ENCODE measurements at regions not wholly inside any gene's neighbourhood (a gene's known extent, or its start where the extent isn't known, plus 50 kb on each side); places are given as distances from the start of the nearest gene placed in this dataset.

DNA sequence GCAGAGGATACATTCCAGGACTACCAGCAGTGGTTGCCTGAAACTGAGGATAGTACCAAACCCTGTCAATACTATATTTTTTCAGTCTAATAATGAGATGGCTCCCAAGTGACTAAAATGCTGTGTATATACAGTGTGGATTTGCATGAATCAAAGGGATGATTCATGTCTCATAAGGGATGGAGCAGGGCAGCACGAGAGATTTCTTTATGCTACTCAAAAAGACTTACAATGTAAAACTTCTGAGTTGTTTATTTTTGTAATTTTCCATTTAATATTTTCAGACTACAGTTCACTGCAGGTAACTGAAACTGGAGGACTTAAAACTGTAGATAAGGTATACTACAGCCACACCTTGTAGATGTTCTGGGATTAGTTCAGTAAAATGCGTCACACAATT lies 674.7 kb upstream of the SALL1 start:
- no peak for ATAC-seq (ENCODE audit: insufficient read depth, low FRiP score)
- no peak for DNase-seq
- H3K36me3 ChIP-seq (ENCODE audit: control insufficient read depth in 4 of 4, insufficient read depth in 4 of 4, low read length in 4 of 4): no peaks in the 10 kb centered on the region
- no peaks in the 10 kb centered on the region for H3K9me3 ChIP-seq (ENCODE audit: control insufficient read depth in 4 of 4, insufficient read depth in 3 of 4, low read length in 3 of 4)
- TF ChIP-seq, protein P1, sequence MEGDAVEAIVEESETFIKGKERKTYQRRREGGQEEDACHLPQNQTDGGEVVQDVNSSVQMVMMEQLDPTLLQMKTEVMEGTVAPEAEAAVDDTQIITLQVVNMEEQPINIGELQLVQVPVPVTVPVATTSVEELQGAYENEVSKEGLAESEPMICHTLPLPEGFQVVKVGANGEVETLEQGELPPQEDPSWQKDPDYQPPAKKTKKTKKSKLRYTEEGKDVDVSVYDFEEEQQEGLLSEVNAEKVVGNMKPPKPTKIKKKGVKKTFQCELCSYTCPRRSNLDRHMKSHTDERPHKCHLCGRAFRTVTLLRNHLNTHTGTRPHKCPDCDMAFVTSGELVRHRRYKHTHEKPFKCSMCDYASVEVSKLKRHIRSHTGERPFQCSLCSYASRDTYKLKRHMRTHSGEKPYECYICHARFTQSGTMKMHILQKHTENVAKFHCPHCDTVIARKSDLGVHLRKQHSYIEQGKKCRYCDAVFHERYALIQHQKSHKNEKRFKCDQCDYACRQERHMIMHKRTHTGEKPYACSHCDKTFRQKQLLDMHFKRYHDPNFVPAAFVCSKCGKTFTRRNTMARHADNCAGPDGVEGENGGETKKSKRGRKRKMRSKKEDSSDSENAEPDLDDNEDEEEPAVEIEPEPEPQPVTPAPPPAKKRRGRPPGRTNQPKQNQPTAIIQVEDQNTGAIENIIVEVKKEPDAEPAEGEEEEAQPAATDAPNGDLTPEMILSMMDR (IDR thresholded peaks at IDR 0.05; ENCODE audit: control extremely low read depth, extremely low read depth): no peak
- 86 to 87% methylated on average over 2 of the region's 2 CpGs for WGBS, 2 donors
- H3K9ac ChIP-seq (ENCODE audit: insufficient read depth in 1 of 2, low read length in 2 of 2): no peak overlapping the region
- H3K4me3 ChIP-seq: no peak overlapping the region
- no peaks in the 10 kb centered on the region for H3K4me1 ChIP-seq (ENCODE audit: control insufficient read depth in 5 of 5, insufficient read depth in 5 of 5, low read length in 5 of 5)
- H3K27ac ChIP-seq (ENCODE audit: low read depth in 1 of 2, low read length in 1 of 2): no peak overlapping the region
- H3K27me3 ChIP-seq (ENCODE audit: control insufficient read depth in 3 of 3, insufficient read depth in 3 of 3, low read length in 2 of 3): no peaks in the 10 kb centered on the region

DNA sequence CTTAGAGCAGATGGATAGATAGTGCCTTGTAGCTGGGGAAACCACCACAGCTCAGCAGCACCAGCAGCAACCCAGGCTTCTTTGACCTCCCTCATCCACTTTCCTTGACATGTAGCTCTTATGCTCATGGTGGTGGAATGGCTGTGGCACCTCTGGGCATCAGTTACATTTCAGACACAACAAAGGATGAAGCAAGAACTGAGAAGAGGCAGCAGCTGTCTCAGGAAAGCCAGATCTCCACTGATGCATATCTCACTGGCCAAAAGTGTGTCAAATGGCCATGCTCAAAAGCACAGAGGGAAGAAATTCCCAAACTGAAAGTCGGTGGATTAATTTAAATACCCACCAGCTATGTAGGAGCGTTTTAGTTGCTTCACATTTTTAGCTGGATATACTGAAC lies 671.4 kb upstream of the SALL1 start:
- DNase-seq (no peak), ATAC-seq (ENCODE audit: insufficient read depth, low FRiP score) (no peak)
- no peak overlapping the region for H3K27ac ChIP-seq (ENCODE audit: low read depth in 1 of 2, low read length in 1 of 2)
- H3K9ac ChIP-seq (ENCODE audit: insufficient read depth in 1 of 2, low read length in 2 of 2): no peak overlapping the region
- TF ChIP-seq, protein P1 (IDR thresholded peaks at IDR 0.05; ENCODE audit: control extremely low read depth, extremely low read depth): no peak
- no peaks in the 10 kb centered on the region for H3K9me3 ChIP-seq (ENCODE audit: control insufficient read depth in 4 of 4, insufficient read depth in 3 of 4, low read length in 3 of 4)
- no peaks in the 10 kb centered on the region for H3K4me1 ChIP-seq (ENCODE audit: control insufficient read depth in 5 of 5, insufficient read depth in 5 of 5, low read length in 5 of 5)
- 74 to 78% methylated on average over 2 of the region's 2 CpGs for WGBS, 2 donors
- H3K36me3 ChIP-seq (ENCODE audit: control insufficient read depth in 4 of 4, insufficient read depth in 4 of 4, low read length in 4 of 4): no peaks in the 10 kb centered on the region
- no peaks in the 10 kb centered on the region for H3K27me3 ChIP-seq (ENCODE audit: control insufficient read depth in 3 of 3, insufficient read depth in 3 of 3, low read length in 2 of 3)
- no peak overlapping the region for H3K4me3 ChIP-seq

DNA sequence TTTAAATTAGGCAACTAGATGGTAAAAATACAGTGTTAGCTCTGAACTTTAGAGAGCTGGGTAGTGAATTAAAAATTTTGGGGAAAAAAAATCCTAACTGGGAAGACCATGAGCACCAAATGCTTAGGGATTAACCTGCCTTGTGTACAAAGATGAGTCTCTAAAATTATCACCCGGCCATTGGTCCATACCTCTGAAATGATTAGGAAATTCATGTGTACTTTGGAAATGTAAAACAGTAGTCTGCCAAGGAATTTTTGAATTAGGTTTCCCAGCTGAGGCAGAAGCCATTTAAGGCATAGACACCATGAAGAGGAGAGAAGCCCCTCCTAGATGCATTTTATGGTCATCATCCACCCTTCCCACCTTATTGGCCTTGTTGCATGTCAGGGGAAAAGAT lies 670.5 kb upstream of the SALL1 start:
- DNase-seq (no peak), ATAC-seq (ENCODE audit: insufficient read depth, low FRiP score) (no peak)
- TF ChIP-seq, protein P1 (IDR thresholded peaks at IDR 0.05; ENCODE audit: control extremely low read depth, extremely low read depth): no peak
- WGBS, 2 donors: 93 to 94% methylated on average over 1 of the region's 1 CpG
- H3K36me3 ChIP-seq (ENCODE audit: control insufficient read depth in 4 of 4, insufficient read depth in 4 of 4, low read length in 4 of 4): no peaks in the 10 kb centered on the region
- H3K4me1 ChIP-seq (ENCODE audit: control insufficient read depth in 5 of 5, insufficient read depth in 5 of 5, low read length in 5 of 5): no peaks in the 10 kb centered on the region
- no peak overlapping the region for H3K27ac ChIP-seq (ENCODE audit: low read depth in 1 of 2, low read length in 1 of 2)
- H3K9me3 ChIP-seq (ENCODE audit: control insufficient read depth in 4 of 4, insufficient read depth in 3 of 4, low read length in 3 of 4): no peaks in the 10 kb centered on the region
- H3K9ac ChIP-seq (ENCODE audit: insufficient read depth in 1 of 2, low read length in 2 of 2): no peak overlapping the region
- no peak overlapping the region for H3K4me3 ChIP-seq
- H3K27me3 ChIP-seq (ENCODE audit: control insufficient read depth in 3 of 3, insufficient read depth in 3 of 3, low read length in 2 of 3): no peaks in the 10 kb centered on the region

DNA sequence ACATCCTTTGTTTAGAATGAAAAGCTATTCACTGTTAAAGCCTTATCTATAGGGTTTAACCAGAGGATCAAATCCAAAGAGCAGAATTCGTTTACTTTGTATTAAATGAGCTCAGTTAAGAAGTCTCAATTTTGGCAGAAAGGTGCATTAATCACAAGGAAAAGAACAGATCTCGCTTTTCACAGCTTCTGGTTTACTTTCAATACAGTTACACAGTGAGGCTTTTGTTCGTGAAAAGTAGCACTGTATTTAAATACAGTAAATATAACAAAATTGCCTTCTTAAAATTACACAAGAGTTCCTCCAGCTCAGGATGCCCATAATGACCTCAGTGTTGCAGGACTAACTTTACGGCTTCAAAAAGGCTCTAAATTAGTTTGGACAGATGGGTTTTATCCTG lies 669.1 kb upstream of the SALL1 start:
- Histone ChIP-seq H3K27me3 (ENCODE audit: control insufficient read depth in 3 of 3, insufficient read depth in 3 of 3, low read length in 2 of 3) (no peaks in the 10 kb centered on the region), H3K4me1 (ENCODE audit: control insufficient read depth in 5 of 5, insufficient read depth in 5 of 5, low read length in 5 of 5) (no peaks in the 10 kb centered on the region), H3K4me3 (no peak overlapping the region), H3K9me3 (ENCODE audit: control insufficient read depth in 4 of 4, insufficient read depth in 3 of 4, low read length in 3 of 4) (no peaks in the 10 kb centered on the region), H3K27ac (ENCODE audit: low read depth in 1 of 2, low read length in 1 of 2) (no peak overlapping the region), H3K9ac (ENCODE audit: insufficient read depth in 1 of 2, low read length in 2 of 2) (no peak overlapping the region), H3K36me3 (ENCODE audit: control insufficient read depth in 4 of 4, insufficient read depth in 4 of 4, low read length in 4 of 4) (no peaks in the 10 kb centered on the region)
- ATAC-seq (ENCODE audit: insufficient read depth, low FRiP score) (no peak), DNase-seq (no peak)
- WGBS, 2 donors: 38 to 50% methylated on average over 4 of the region's 4 CpGs
- TF ChIP-seq, protein P1 (IDR thresholded peaks at IDR 0.05; ENCODE audit: control extremely low read depth, extremely low read depth): no peak

All from lung (tissue), 11 donors.